PC-9 (cell line): ENCODE measurements at regions not wholly inside any gene's neighbourhood (a gene's known extent, or its start where the extent isn't known, plus 50 kb on each side); places are given as distances from the start of the nearest gene placed in this dataset.

Source experiments
- CTCF ChIP-seq: fragments of 200-600 bp; sonication (generic); conservative IDR thresholded peaks from 2 replicates; pipeline ENCODE4 v1.6.1; 2017; ENCODE audit warnings: mixed run types, antibody characterized with exemption, mild to moderate bottlenecking, moderate library complexity
- EZH2 ChIP-seq: fragments of 200-600 bp; sonication (generic); IDR thresholded peaks from 2 replicates; pipeline ENCODE4 v1.8.0; 2017; ENCODE audit warnings: antibody characterized with exemption, low read depth

GRCh38 chr2:115976916-115977315 is 1534.5 kb downstream of the DPP10 start:
- TF ChIP-seq CTCF: no peak
- TF ChIP-seq EZH2: no peak
